ENCODE measurements at regions not wholly inside any gene's neighbourhood (a gene's known extent, or its start where the extent isn't known, plus 50 kb on each side); places are given as distances from the start of the nearest gene placed in this dataset.

DNA sequence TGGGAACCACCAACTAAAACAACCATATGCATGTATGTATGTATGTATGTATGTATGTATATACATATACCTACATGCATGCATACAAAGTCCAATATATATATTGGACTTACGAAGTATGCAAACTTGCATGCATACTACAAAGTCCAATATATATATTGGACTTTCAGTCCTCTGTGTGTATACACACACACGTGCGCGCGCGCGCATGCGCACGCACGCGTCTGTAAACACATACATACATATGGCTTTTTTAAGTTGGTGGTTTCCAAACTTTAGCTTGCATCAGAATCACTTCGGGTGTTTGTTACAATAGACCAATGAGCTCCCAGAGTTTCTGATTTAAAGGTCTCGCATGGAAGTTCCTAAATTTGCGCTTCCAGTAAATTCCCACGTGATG, 197.5 kb upstream of the C1orf87 start:
- no CpG with 5 or more reads among the region's 15 CpGs for WGBS, 2 donors (ENCODE audit: extremely low coverage in 2 of 2, insufficient read length in 2 of 2, insufficient replicate concordance in 1 of 2)
- Histone ChIP-seq H3K14ac (ENCODE audit: low read length) (no peak overlapping the region), H3K4me1 (ENCODE audit: control insufficient read depth in 2 of 2, insufficient read depth in 1 of 2, low read depth in 1 of 2, low read length in 2 of 2) (no peaks in the 10 kb centered on the region), H3K23ac (ENCODE audit: low read depth, low read length, poor library complexity) (no peak overlapping the region), H2AK5ac (ENCODE audit: low read depth, low read length) (no peak overlapping the region), H3K9me3 (replicated peaks in 1 of 2; ENCODE audit: control insufficient read depth in 2 of 2, insufficient read depth in 1 of 2, low read depth in 1 of 2, low read length in 2 of 2) (no peaks in the 10 kb centered on the region), H2BK120ac (ENCODE audit: low read depth, low read length) (no peak overlapping the region), H3K27me3 (ENCODE audit: control insufficient read depth in 3 of 3, insufficient read depth in 3 of 3, low read depth in 1 of 3, low read length in 3 of 3) (no peaks in the 10 kb centered on the region), H2BK15ac (ENCODE audit: low read length) (no peak overlapping the region), H3K4me2 (ENCODE audit: insufficient read depth, low read length, poor library complexity, severe bottlenecking) (no peak overlapping the region), H3K27ac (replicated peaks; ENCODE audit: low read length) (no peak overlapping the region), H4K8ac (ENCODE audit: low read depth, low read length) (no peak overlapping the region), H3K4me3 (ENCODE audit: low read length in 2 of 2) (no peak overlapping the region), H4K91ac (ENCODE audit: low read depth, low read length, poor library complexity) (no peak overlapping the region), H2BK12ac (ENCODE audit: low read length) (no peak overlapping the region), H2AFZ (ENCODE audit: low read length) (no peak overlapping the region), H3K4ac (ENCODE audit: low read length) (no peak overlapping the region), H3K79me1 (ENCODE audit: low read depth, low read length) (no peaks in the 10 kb centered on the region), H3K9ac (ENCODE audit: low read depth, low read length, poor library complexity) (no peak overlapping the region), H2BK5ac (ENCODE audit: low read length) (no peak overlapping the region), H3K36me3 (replicated peaks in 1 of 2; ENCODE audit: control insufficient read depth in 2 of 2, insufficient read depth in 2 of 2, low read length in 2 of 2) (no peaks in the 10 kb centered on the region), H3K18ac (ENCODE audit: low read length) (no peak overlapping the region)
- DNase-seq (ENCODE audit: low spot score), result no peak

DNA sequence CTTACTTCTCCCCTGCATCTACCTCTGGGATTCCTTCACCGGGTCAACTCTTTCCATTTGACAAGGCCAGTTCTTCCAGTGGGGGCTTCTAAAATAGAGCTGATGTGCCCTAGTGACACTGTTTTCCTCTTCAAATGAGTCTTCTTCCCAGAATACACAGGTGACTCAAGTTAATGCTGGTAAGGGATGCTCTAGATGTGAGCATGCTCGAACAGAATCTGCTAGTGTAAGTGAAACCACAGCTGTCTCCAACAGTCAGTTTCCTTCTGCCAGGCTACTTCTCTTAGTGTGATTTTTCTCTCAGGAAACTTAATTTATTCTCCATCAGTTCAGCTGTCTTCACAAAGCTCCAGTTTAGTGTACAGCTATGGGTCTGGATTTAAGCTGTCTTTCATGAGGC, 194.9 kb upstream of the C1orf87 start:
- Histone ChIP-seq H2BK12ac (ENCODE audit: low read length) (no peak overlapping the region), H3K79me1 (ENCODE audit: low read depth, low read length) (no peaks in the 10 kb centered on the region), H3K4me1 (ENCODE audit: control insufficient read depth in 2 of 2, insufficient read depth in 1 of 2, low read depth in 1 of 2, low read length in 2 of 2) (no peaks in the 10 kb centered on the region), H3K9ac (ENCODE audit: low read depth, low read length, poor library complexity) (no peak overlapping the region), H4K8ac (ENCODE audit: low read depth, low read length) (no peak overlapping the region), H2BK15ac (ENCODE audit: low read length) (no peak overlapping the region), H3K14ac (ENCODE audit: low read length) (no peak overlapping the region), H3K4me3 (ENCODE audit: low read length in 2 of 2) (no peak overlapping the region), H3K27me3 (ENCODE audit: control insufficient read depth in 3 of 3, insufficient read depth in 3 of 3, low read depth in 1 of 3, low read length in 3 of 3) (no peaks in the 10 kb centered on the region), H3K9me3 (replicated peaks in 1 of 2; ENCODE audit: control insufficient read depth in 2 of 2, insufficient read depth in 1 of 2, low read depth in 1 of 2, low read length in 2 of 2) (no peaks in the 10 kb centered on the region), H2AK5ac (ENCODE audit: low read depth, low read length) (no peak overlapping the region), H3K4ac (ENCODE audit: low read length) (no peak overlapping the region), H3K4me2 (ENCODE audit: insufficient read depth, low read length, poor library complexity, severe bottlenecking) (no peak overlapping the region), H3K27ac (replicated peaks; ENCODE audit: low read length) (no peak overlapping the region), H2BK120ac (ENCODE audit: low read depth, low read length) (no peak overlapping the region), H3K36me3 (replicated peaks in 1 of 2; ENCODE audit: control insufficient read depth in 2 of 2, insufficient read depth in 2 of 2, low read length in 2 of 2) (no peaks in the 10 kb centered on the region), H2AFZ (ENCODE audit: low read length) (no peak overlapping the region), H3K23ac (ENCODE audit: low read depth, low read length, poor library complexity) (no peak overlapping the region), H4K91ac (ENCODE audit: low read depth, low read length, poor library complexity) (no peak overlapping the region), H2BK5ac (ENCODE audit: low read length) (no peak overlapping the region), H3K18ac (ENCODE audit: low read length) (no peak overlapping the region)
- no peak for DNase-seq (ENCODE audit: low spot score)
- no CpG with 5 or more reads among the region's 2 CpGs for WGBS, 2 donors (ENCODE audit: extremely low coverage in 2 of 2, insufficient read length in 2 of 2, insufficient replicate concordance in 1 of 2)

DNA sequence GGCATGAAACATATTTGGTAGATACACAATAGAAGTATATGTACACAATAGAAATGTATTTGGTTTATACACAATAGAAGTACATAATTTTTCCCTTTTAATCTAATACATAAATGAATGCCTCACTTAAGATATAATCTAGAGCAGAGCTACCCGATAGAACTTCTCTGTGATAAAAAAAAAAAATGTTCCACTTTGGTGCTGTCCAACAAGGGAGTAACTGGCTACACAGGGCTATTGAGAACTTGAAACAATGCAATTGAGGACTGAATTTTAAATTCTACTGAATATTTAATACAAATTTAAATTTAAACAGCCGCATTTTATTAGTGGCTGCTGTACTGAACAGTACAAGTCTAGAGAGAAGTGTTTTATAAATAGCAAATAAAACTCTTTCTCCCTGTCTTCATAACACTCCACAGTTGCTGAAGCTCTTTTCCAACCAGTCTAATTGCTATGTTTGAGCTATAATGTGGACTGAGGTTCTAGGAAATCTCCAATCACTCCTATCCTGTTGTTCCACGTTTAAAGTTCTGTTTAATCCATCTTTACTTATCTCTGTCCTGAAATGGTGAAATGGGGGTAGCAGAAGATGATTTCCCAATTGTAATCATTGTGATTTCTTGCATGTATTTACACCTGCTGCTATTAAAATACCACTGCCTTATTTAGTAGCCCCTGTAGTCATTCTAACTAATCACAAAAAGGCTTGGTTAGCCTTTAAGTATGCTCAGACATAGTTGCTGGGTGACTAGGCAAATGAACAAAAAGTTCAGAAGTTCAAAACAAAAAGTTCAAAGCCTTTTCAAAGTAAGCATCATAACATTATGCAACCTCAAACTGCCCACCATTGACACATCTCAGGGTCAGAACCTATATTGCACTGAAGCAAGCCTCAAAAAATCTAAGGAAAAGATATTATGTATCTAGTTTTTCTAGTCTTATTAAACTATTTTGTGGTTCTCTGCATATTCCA, 192.3 kb upstream of the C1orf87 start:
- no peak overlapping the region for H2BK15ac ChIP-seq (ENCODE audit: low read length)
- no peak overlapping the region for H2BK120ac ChIP-seq (ENCODE audit: low read depth, low read length)
- H3K36me3 ChIP-seq (replicated peaks in 1 of 2; ENCODE audit: control insufficient read depth in 2 of 2, insufficient read depth in 2 of 2, low read length in 2 of 2), result no peaks in the 10 kb centered on the region
- no peak overlapping the region for H3K18ac ChIP-seq (ENCODE audit: low read length)
- no peak overlapping the region for H3K27ac ChIP-seq (replicated peaks; ENCODE audit: low read length)
- no peak overlapping the region for H4K8ac ChIP-seq (ENCODE audit: low read depth, low read length)
- H3K23ac ChIP-seq (ENCODE audit: low read depth, low read length, poor library complexity), result no peak overlapping the region
- no peak overlapping the region for H3K4me3 ChIP-seq (ENCODE audit: low read length in 2 of 2)
- WGBS, 2 donors (ENCODE audit: extremely low coverage in 2 of 2, insufficient read length in 2 of 2, insufficient replicate concordance in 1 of 2), result no CpG with 5 or more reads among the region's 3 CpGs
- no peak overlapping the region for H4K91ac ChIP-seq (ENCODE audit: low read depth, low read length, poor library complexity)
- H2BK5ac ChIP-seq (ENCODE audit: low read length), result no peak overlapping the region
- H2AFZ ChIP-seq (ENCODE audit: low read length), result no peak overlapping the region
- no peak overlapping the region for H3K4me2 ChIP-seq (ENCODE audit: insufficient read depth, low read length, poor library complexity, severe bottlenecking)
- H2AK5ac ChIP-seq (ENCODE audit: low read depth, low read length), result no peak overlapping the region
- H3K4ac ChIP-seq (ENCODE audit: low read length), result no peak overlapping the region
- DNase-seq (ENCODE audit: low spot score), result no peak
- H2BK12ac ChIP-seq (ENCODE audit: low read length), result no peak overlapping the region
- no peaks in the 10 kb centered on the region for H3K4me1 ChIP-seq (ENCODE audit: control insufficient read depth in 2 of 2, insufficient read depth in 1 of 2, low read depth in 1 of 2, low read length in 2 of 2)
- H3K9ac ChIP-seq (ENCODE audit: low read depth, low read length, poor library complexity), result no peak overlapping the region
- no peaks in the 10 kb centered on the region for H3K79me1 ChIP-seq (ENCODE audit: low read depth, low read length)
- H3K27me3 ChIP-seq (ENCODE audit: control insufficient read depth in 3 of 3, insufficient read depth in 3 of 3, low read depth in 1 of 3, low read length in 3 of 3), result no peaks in the 10 kb centered on the region
- H3K14ac ChIP-seq (ENCODE audit: low read length), result no peak overlapping the region
- no peaks in the 10 kb centered on the region for H3K9me3 ChIP-seq (replicated peaks in 1 of 2; ENCODE audit: control insufficient read depth in 2 of 2, insufficient read depth in 1 of 2, low read depth in 1 of 2, low read length in 2 of 2)

DNA sequence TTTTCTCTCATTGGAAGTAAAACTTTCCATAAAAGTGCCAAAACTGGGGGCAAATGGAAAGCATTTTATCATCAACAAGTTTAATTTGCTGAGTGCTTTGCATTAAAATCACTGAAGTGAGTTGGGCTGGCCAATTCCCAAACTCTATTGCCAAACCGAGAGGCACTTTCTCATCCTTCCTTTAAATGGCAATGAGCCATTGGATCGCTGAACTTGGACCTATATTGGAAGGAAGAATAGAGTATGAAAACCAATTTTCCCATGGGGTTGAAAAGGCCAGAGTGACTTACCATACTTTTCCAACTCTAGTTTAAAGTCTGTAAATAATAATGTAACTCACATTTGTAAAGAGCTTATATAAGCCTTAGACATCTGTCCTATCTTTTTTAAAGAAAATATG, 189.1 kb upstream of the C1orf87 start:
- H3K4ac ChIP-seq (ENCODE audit: low read length), result no peak overlapping the region
- no peak overlapping the region for H2AK5ac ChIP-seq (ENCODE audit: low read depth, low read length)
- H3K27me3 ChIP-seq (ENCODE audit: control insufficient read depth in 3 of 3, insufficient read depth in 3 of 3, low read depth in 1 of 3, low read length in 3 of 3), result no peaks in the 10 kb centered on the region
- no peaks in the 10 kb centered on the region for H3K79me1 ChIP-seq (ENCODE audit: low read depth, low read length)
- H3K36me3 ChIP-seq (replicated peaks in 1 of 2; ENCODE audit: control insufficient read depth in 2 of 2, insufficient read depth in 2 of 2, low read length in 2 of 2), result no peaks in the 10 kb centered on the region
- H2BK5ac ChIP-seq (ENCODE audit: low read length), result no peak overlapping the region
- no peak overlapping the region for H4K8ac ChIP-seq (ENCODE audit: low read depth, low read length)
- no peaks in the 10 kb centered on the region for H3K9me3 ChIP-seq (replicated peaks in 1 of 2; ENCODE audit: control insufficient read depth in 2 of 2, insufficient read depth in 1 of 2, low read depth in 1 of 2, low read length in 2 of 2)
- H2BK12ac ChIP-seq (ENCODE audit: low read length), result no peak overlapping the region
- no peak overlapping the region for H2BK15ac ChIP-seq (ENCODE audit: low read length)
- H3K18ac ChIP-seq (ENCODE audit: low read length), result no peak overlapping the region
- no peak overlapping the region for H2AFZ ChIP-seq (ENCODE audit: low read length)
- H2BK120ac ChIP-seq (ENCODE audit: low read depth, low read length), result no peak overlapping the region
- no peak overlapping the region for H3K4me3 ChIP-seq (ENCODE audit: low read length in 2 of 2)
- H3K14ac ChIP-seq (ENCODE audit: low read length), result no peak overlapping the region
- no peak overlapping the region for H4K91ac ChIP-seq (ENCODE audit: low read depth, low read length, poor library complexity)
- H3K4me1 ChIP-seq (ENCODE audit: control insufficient read depth in 2 of 2, insufficient read depth in 1 of 2, low read depth in 1 of 2, low read length in 2 of 2), result no peaks in the 10 kb centered on the region
- WGBS, 2 donors (ENCODE audit: extremely low coverage in 2 of 2, insufficient read length in 2 of 2, insufficient replicate concordance in 1 of 2), result no CpG with 5 or more reads among the region's 2 CpGs
- DNase-seq (ENCODE audit: low spot score), result no peak
- H3K23ac ChIP-seq (ENCODE audit: low read depth, low read length, poor library complexity), result no peak overlapping the region
- H3K27ac ChIP-seq (replicated peaks; ENCODE audit: low read length), result no peak overlapping the region
- H3K4me2 ChIP-seq (ENCODE audit: insufficient read depth, low read length, poor library complexity, severe bottlenecking), result no peak overlapping the region
- no peak overlapping the region for H3K9ac ChIP-seq (ENCODE audit: low read depth, low read length, poor library complexity)
